GM23338 (cell line): ENCODE measurements at regions not wholly inside any gene's neighbourhood (a gene's known extent, or its start where the extent isn't known, plus 50 kb on each side); places are given as distances from the start of the nearest gene placed in this dataset.

ENCODE experiments used
- ATAC-seq: fragments of 200-7000 bp; cut with Tn5 transposase; 3 replicates; pipeline ENCODE4 v1.9.1; 2020
- DNase-seq: peaks from one replicate; pipeline ENCODE4 v3.0.0-alpha.2; 2015; ENCODE audit warnings: low spot score
- H2AFZ ChIP-seq: fragments of 200-600 bp; sonication (generic); 2 replicates; pipeline ENCODE4 v1.8.0; 2016; ENCODE audit warnings: antibody characterized with exemption, mild to moderate bottlenecking, moderate library complexity
- H3F3A ChIP-seq: fragments of 200-600 bp; sonication (generic); replicated peaks from 2 replicates; pipeline ENCODE4 v1.8.0; 2017; ENCODE audit warnings: antibody characterized with exemption, mixed run types, low read depth
- H3K27ac ChIP-seq: fragments of 200-600 bp; sonication (generic); 2 replicates; pipeline ENCODE4 v1.6.1; 2016; ENCODE audit warnings: low read depth
- H3K27me3 ChIP-seq: fragments of 200-600 bp; sonication (generic); 2 replicates; pipeline ENCODE4 v1.8.0; 2016; ENCODE audit warnings: mild to moderate bottlenecking, mixed run types, moderate library complexity; ENCODE audit not compliant: insufficient read depth
- H3K36me3 ChIP-seq: fragments of 200-600 bp; sonication (generic); 2 replicates; pipeline ENCODE4 v1.8.0; 2016; ENCODE audit warnings: mild to moderate bottlenecking; ENCODE audit not compliant: insufficient read depth
- H3K4me1 ChIP-seq: fragments of 200-600 bp; sonication (generic); 2 replicates; pipeline ENCODE4 v1.8.0; 2016; ENCODE audit warnings: mild to moderate bottlenecking, moderate library complexity; ENCODE audit not compliant: insufficient read depth
- H3K4me2 ChIP-seq: fragments of 200-600 bp; sonication (generic); 2 replicates; pipeline ENCODE4 v1.7.1; 2017; ENCODE audit warnings: mixed run types
- H3K4me3 ChIP-seq: fragments of 200-600 bp; sonication (generic); 2 replicates; pipeline ENCODE4 v1.6.1; 2016; ENCODE audit warnings: mixed run types
- H3K79me2 ChIP-seq: fragments of 200-600 bp; sonication (generic); replicated peaks from 2 replicates; pipeline ENCODE4 v1.8.0; 2017; ENCODE audit warnings: mild to moderate bottlenecking; ENCODE audit not compliant: insufficient read depth
- H3K9me2 ChIP-seq: fragments of 200-600 bp; sonication (generic); 2 replicates; pipeline ENCODE4 v1.8.0; 2017; ENCODE audit not compliant: insufficient read depth
- H4K20me1 ChIP-seq: fragments of 200-600 bp; sonication (generic); replicated peaks from 2 replicates; pipeline ENCODE4 v1.8.0; 2017; ENCODE audit warnings: mild to moderate bottlenecking; ENCODE audit not compliant: insufficient read depth
- H3K27ac Mint-ChIP-seq: 2 replicates; pipeline ENCODE4 v1.8.0; 2020; ENCODE audit warnings: inconsistent platforms, mild to moderate bottlenecking, moderate library complexity, mixed read lengths
- H3K27me3 Mint-ChIP-seq: 3 replicates; pipeline ENCODE4 v1.8.0; 2022; ENCODE audit warnings: low read depth, mild to moderate bottlenecking, moderate library complexity, mixed read lengths, inconsistent platforms; ENCODE audit not compliant: insufficient read depth, poor library complexity
- H3K36me3 Mint-ChIP-seq: 3 replicates; pipeline ENCODE4 v1.8.0; 2021; ENCODE audit warnings: low read depth, mild to moderate bottlenecking, inconsistent platforms, moderate library complexity, mixed read lengths
- H3K4me1 Mint-ChIP-seq: 3 replicates; pipeline ENCODE4 v1.8.0; 2020; ENCODE audit warnings: mild to moderate bottlenecking, inconsistent platforms, mixed read lengths
- H3K4me3 Mint-ChIP-seq: 3 replicates; pipeline ENCODE4 v1.8.0; 2021; ENCODE audit warnings: moderate library complexity, mild to moderate bottlenecking, inconsistent platforms, mixed read lengths
- H3K9me3 Mint-ChIP-seq: 3 replicates; pipeline ENCODE4 v1.8.0; 2020; ENCODE audit warnings: moderate library complexity, mild to moderate bottlenecking, inconsistent platforms, mixed read lengths
- CTCF ChIP-seq, 2 experiments: fragments of 200-600 bp in 1 of 2; sonication (generic) in 1 of 2; conservative IDR thresholded peaks; 2 replicates each; pipeline versions ENCODE4 v1.5.1 to v1.6.1; 2016 to 2017; ENCODE audit warnings: antibody characterized with exemption in 2 of 2, low read depth in 2 of 2, mild to moderate bottlenecking in 2 of 2, moderate library complexity in 1 of 2
- ETS1 ChIP-seq: IDR thresholded peaks from 2 replicates; pipeline ENCODE4 v1.6.1; 2016; ENCODE audit warnings: antibody characterized with exemption
- EZH2 ChIP-seq: fragments of 200-600 bp; sonication (generic); IDR thresholded peaks from one replicate; pipeline ENCODE4 v1.8.0; 2017; ENCODE audit warnings: antibody characterized with exemption, mild to moderate bottlenecking, low read depth; ENCODE audit not compliant: unreplicated experiment
- JUNB ChIP-seq: IDR thresholded peaks from one replicate; pipeline ENCODE4 v1.6.1; 2016; ENCODE audit warnings: antibody characterized with exemption; ENCODE audit not compliant: unreplicated experiment
- POLR2AphosphoS5 ChIP-seq: IDR thresholded peaks from 2 replicates; pipeline ENCODE4 v1.6.1; 2016; ENCODE audit warnings: antibody characterized with exemption, low read depth
- REST ChIP-seq: IDR thresholded peaks from one replicate; pipeline ENCODE4 v1.6.1; 2018; ENCODE audit warnings: antibody characterized with exemption; ENCODE audit not compliant: unreplicated experiment
- STAT1 ChIP-seq: IDR thresholded peaks from one replicate; pipeline ENCODE4 v1.6.1; 2016; ENCODE audit warnings: antibody characterized with exemption; ENCODE audit not compliant: unreplicated experiment
- ZNF114 ChIP-seq: fragments of 250-450 bp; sonication (Bioruptor Pico); IDR thresholded peaks from 2 replicates; pipeline ENCODE4 v1.5.0; 2020; ENCODE audit warnings: mild to moderate bottlenecking, moderate library complexity
- ZNF331 ChIP-seq: fragments of 250-450 bp; sonication (Bioruptor Pico); IDR thresholded peaks from 2 replicates; pipeline ENCODE4 v1.5.0; 2020; ENCODE audit warnings: low read depth, mild to moderate bottlenecking, moderate library complexity
- ZNF462 ChIP-seq: fragments of 250-450 bp; sonication (Bioruptor Pico); IDR thresholded peaks from 2 replicates; pipeline ENCODE4 v1.5.0; 2020; ENCODE audit warnings: mild to moderate bottlenecking, moderate library complexity

- TF ChIP-seq ETS1 (no peak), ZNF331 (CRISPR knock-in tag) (no peak)
These were observed 132.3 kb downstream of the TOMM20 start (continued) for GRCh38 chr1:234996245-234996757.

GRCh38 chr1:234994436-234995295 lies 134.0 kb downstream of the TOMM20 start:
- no peak overlapping the region for H3K27ac Mint-ChIP-seq
- Histone ChIP-seq H3K4me2 (no peak overlapping the region), H3K36me3 (no peaks in the 10 kb centered on the region), H3K4me1 (no peaks in the 10 kb centered on the region; the same call in 1 of the 2 replicates), H3K27ac (no peak overlapping the region), H3K9me2 (peaks cover 3% of the 10 kb centered on the region; the same call in 1 of the 2 replicates), H4K20me1 (no peaks in the 10 kb centered on the region), H3F3A (no peaks in the 10 kb centered on the region), H3K27me3 (no peaks in the 10 kb centered on the region), H3K4me3 (no peak overlapping the region), H2AFZ (no peak overlapping the region), H3K79me2 (no peaks in the 10 kb centered on the region)
- H3K36me3 Mint-ChIP-seq: no peaks in the 10 kb centered on the region
- DNase-seq: no peak
- H3K9me3 Mint-ChIP-seq: no peaks in the 10 kb centered on the region; the same call in 2 of the 3 replicates
- peaks cover 8% of the 10 kb centered on the region for H3K27me3 Mint-ChIP-seq
- TF ChIP-seq POLR2AphosphoS5 (no peak), CTCF (conservative IDR thresholded peaks at IDR 0.05; ENCODE audit: low read depth in 2 of 2) (no peak), JUNB (no peak), REST (no peak), ZNF462 (CRISPR knock-in tag) (no peak), ZNF331 (CRISPR knock-in tag) (no peak), ZNF114 (CRISPR knock-in tag) (no peak), EZH2 (no peak), STAT1 (no peak)
- H3K4me3 Mint-ChIP-seq: no peak overlapping the region
- no peak for ATAC-seq
- H3K4me1 Mint-ChIP-seq: 0 out of 3 replicates have a peak, but pooled peaks cover 7% of the 10 kb centered on the region
